Activated effector memory CD4-positive, alpha-beta T cell treated with anti-CD3 and anti-CD28 coated beads, Interleukin-2, amount 50 U/mL, for 16 hours (primary cell): ENCODE measurements at regions not wholly inside any gene's neighbourhood (a gene's known extent, or its start where the extent isn't known, plus 50 kb on each side); places are given as distances from the start of the nearest gene placed in this dataset.
A peak's percentile ranks its signal among the peaks of the same experiment; 100 is the strongest.
"Not testable (repeated sequence)": the region's sequence is repeated elsewhere in the genome, so short reads cannot be mapped to it uniquely, and the experiment has no call there.

Experiments
- DNase-seq: peaks from one replicate; pipeline ENCODE4 v3.0.0-alpha.2; 2020

- no peak for DNase-seq
Observed at GRCh38 chr10:117601716-117602115, 59.2 kb downstream of the EMX2 start.

- peak; percentile 38 for DNase-seq
Observed at GRCh38 chr10:117603081-117603480, 60.5 kb downstream of the EMX2 start.

GRCh38 chr10:117603726-117604125 is 61.2 kb downstream of the EMX2 start:
- peak; percentile 17 for DNase-seq

- DNase-seq, result peak; percentile 38
Observed at GRCh38 chr10:117609095-117609795, 66.7 kb downstream of the EMX2 start.

DNA sequence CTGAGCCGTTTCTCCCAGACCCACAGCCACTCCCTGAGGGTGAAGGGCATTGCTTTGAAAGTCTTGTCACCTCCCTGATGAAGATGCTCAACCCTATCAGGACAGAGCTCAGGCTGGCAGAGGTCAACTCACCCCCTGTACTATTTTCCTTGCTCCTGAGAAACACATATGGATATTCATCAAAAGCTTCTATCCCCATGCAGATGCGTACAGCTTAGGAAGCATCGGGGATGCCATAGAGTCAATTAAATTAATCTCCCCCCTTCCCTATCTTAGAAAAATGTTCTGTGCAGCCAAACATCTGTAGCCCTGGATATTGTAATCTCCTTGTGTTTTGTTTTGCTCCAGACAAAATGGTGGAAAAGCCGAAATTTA is 67.2 kb downstream of the EMX2 start:
- no peak for DNase-seq

DNA sequence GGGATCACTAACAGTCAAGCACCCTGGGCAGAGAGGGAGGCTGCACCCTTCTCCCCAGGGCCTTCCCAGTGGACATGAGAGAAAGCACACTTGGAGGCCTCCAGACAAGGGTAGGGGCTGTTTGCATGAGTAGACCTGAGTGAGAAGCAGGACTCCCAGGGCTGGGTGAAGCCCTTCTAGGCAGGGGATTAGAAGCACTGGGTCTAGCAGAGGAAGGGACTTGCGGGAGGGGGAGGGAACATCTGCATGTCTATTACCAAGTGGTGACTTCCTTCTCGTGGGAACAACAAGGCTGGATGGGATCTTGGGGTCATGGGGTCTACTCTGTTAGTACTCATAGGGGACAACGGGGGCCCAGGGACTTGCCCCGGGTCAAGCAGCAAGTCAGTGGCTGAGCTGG is 67.8 kb downstream of the EMX2 start:
- DNase-seq, result peak; percentile 48

GRCh38 chr10:117612113-117612512 is 69.6 kb downstream of the EMX2 start:
- DNase-seq, result no peak

DNA sequence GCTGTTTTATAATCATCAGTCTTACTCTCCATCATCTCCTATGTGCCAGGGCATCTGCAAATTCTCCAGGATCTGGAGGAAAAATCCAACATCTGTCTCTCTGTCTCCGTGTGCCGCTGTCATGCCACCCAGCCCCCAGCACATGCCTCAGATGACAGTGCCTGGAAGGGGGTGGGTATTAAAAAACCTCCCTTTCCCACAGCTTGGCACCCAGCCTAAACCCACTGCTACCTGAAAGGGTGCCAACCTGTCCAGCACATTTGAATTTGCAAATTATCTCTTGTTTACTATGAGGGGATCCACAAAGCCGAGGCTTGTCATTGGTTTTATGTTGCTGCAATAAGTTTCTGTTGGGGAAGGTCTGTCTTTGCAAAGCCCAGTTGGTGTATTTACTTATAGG is 73.1 kb downstream of the EMX2 start:
- DNase-seq, result no peak

- no peak for DNase-seq
Observed at GRCh38 chr10:117616179-117616578, 73.6 kb downstream of the EMX2 start.

- no peak for DNase-seq
Observed at GRCh38 chr10:117617086-117617485, 74.5 kb downstream of the EMX2 start.

DNA sequence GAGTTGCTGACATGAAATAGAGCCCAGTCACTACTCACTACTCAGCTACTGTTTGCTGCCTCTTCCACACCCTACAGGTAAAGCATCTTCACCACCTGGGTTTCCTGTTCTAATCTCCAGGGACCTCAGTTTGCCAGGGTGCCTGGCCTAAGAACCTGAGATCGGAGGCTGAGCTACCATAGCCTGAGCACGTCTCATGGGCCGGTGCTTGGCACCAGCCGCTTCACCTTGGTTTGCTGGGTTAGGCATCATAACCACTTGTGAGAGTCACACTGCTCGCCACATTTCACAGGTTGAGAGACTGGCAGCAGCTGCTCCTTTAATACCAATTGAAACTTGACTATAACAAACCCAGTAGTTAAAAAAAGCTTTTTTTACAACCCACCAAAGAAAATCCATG is 75.1 kb downstream of the EMX2 start:
- no peak for DNase-seq

- DNase-seq, result no peak
Observed at GRCh38 chr10:117619223-117619622, 76.7 kb downstream of the EMX2 start.

DNA sequence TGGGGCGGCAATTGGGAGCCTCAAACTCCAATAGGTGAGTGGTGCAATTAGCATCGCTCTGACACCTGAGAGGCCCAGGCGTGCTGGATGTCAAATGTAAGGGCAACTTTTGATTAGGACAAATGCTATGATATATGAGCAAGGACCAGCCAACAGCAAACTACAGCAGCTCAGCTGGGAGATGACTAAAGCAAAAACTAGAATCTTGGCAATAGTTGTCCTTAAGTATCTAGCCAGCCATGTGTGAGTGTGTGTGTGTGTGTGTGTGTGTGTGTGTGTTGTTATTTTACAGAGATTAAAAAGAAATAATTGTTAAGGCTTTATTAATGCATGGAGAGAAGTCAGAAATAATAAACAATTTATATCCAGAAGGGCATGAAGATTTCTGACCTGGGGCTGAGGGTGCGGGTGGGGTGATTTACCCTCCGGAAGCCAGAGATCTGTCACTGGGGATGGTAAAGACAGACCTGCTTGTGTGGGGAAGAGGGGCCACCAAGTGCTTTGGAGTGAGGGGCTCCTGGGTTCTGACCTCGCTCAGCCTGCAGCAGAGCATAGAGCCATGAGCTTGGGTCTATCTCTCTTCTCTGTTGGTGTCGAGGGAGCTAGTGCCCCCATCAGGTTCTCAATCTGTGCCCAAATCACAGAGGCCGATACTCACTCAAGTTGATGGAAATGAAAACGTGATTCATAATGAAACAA is 77.3 kb downstream of the EMX2 start:
- no peak for DNase-seq

DNA sequence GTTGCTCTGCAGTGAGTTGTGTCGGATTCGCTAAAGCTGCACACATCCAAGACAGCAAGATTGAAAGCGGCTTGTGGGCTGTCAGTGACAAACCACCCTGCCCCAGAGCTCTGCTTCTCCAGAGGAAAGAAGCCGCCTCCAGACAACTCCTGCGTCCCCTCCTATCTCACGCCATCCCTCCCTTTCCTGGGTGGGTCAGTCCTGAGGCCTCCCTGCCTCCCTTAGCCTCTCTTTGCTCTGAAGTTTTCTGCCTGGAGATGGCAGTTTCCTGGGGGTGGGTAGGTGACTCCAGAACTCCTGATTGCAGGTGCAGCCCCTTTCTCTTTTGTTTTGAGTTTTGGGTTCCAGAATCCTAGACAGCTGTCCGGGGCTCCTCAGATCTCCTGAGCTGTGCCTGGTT is 78.7 kb downstream of the EMX2 start:
- DNase-seq, result no peak

- DNase-seq, result no peak
Observed at GRCh38 chr10:117621795-117622420, 79.4 kb downstream of the EMX2 start.

DNA sequence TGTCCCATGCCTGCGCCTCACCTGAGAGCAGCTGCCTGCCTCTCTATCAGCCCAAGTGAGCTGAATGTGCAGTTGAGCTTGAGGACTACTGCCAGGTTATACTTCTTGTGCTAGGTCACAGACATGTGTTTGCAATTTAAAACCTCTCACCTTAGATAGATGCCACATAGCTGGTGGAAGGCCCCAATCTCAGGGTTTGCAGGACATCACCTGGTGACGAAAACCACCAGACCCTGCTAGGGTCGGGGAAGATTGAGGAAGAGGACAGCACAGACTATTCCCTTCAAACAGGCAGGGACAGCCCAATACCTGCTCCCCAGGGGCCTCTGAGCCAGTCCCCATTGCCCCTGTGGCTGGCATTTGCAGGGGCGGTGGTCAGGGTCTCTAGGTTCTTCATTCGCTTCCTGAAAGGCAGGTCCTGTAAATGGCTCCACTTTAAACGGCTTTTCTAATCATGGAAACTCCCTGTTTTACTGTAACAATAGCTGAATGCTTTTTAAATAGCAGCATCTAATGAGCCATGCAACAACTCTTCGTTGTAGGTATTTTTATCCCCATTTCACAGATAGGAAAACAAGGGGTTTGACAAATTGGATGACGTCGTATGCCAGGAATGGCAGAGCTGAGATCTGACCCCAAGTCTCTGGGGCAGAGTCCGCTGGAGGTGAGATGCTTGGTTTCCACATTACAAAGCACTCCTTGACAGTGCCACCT is 80.1 kb downstream of the EMX2 start:
- DNase-seq, result no peak

- DNase-seq, result no peak
Observed at GRCh38 chr10:117626228-117626627, 83.7 kb downstream of the EMX2 start.

DNA sequence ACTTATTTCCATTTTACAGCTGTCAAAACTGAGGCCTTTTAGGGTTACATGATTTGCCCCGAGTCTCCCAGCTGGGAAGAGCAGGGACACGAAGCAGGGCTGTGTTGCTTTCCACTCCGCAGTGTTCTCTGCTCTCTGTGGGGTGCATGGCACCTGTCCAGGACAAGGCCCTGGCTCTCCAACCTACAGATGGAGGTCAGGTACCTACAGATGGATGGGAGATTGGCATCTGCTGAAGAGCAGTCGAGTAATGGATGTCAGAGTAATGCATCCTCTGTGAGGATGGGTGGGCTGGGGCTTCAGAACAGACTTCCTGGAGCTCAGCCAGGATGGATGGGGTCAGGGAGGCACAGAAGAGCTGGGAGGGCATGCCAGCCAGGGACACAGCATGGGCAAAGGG is 85.0 kb downstream of the EMX2 start:
- DNase-seq, result no peak

- DNase-seq, result not testable (repeated sequence)
Observed at GRCh38 chr10:117629717-117630116, 87.2 kb downstream of the EMX2 start.

DNA sequence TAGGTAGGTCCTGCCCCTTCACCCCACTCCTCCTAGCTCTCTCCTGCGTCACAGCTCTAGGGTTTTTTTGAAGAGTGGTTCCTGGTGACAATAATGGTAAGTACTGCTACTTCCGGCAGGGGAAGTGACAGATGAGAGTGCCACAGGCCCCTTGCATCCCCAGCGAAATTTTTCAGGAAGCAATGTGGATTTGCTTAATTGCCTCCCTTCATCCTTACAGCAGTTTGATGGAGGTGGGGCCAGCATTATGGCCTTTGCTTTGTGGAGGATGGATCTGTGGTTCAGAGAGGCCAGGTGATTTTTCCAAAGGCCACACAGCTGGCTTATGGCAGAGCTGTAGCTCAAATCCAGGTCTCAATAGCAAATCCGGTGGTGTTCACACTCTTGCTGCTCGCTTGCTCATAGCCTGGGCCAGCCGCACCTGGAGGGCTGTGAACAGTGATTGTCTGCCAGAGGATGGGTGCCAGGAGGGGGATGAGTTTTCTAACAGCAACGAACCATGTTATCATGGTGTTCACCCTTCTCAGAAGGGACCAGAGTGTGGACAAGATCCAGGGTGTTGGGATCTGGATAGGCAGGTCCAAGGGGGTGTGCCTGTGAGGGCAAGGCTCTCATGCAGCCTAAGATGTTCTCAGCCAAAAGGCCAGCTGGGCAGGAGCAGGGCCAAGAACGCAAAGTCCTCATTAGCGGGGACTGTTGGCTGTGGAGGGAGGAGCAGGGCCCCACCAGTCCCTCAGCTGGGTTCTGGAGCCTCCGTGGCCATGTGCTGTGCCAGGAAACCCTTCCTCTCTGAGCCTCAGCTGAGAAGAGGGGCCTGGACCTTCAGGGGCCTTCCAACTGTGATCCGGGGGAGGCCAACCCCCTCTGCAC is 89.0 kb downstream of the EMX2 start:
- DNase-seq, result no peak

DNA sequence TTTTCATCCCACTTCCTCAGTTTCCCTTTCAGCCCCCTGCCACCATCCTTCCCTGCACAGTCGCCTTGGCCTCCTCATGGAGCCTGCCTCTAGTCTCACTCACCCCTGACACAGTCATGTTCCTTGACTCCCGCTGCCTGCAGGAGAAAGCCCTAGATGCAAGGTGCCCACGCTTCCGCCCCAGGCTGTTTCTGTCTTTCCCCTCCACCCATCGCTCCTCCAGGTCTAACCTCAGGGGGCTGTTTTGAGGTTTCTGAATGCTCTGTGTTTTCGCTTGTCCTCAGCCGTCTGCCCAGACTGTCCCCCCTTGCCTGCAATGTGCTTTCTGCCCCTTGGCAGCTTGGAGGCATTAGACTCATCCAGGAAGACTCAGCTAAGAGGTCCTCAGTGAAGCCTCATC is 89.9 kb downstream of the EMX2 start:
- no peak for DNase-seq

DNA sequence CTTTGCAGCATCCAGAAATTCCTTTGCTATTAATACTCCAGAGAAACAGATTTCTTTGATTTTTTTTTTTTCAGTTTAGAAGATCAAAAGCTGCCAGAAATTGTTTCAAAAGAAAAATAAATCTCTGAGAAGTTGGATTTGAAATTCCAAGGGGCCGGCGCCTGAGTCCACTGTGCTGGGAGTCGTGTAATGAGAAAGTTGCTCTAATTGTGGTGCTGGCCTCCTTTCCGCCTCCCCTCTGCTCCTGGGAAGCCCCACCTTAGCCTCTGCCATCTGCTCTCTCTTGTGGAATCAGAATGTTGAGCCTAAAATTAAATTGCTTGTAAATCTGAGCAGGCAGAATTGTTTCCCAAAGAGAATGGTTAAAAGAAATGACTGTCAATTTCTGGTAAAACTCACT is 93.3 kb downstream of the EMX2 start:
- DNase-seq, result no peak

- no peak for DNase-seq
Observed at GRCh38 chr10:117638200-117638599, 95.7 kb downstream of the EMX2 start.
